ENCODE measurements at regions not wholly inside any gene's neighbourhood (a gene's known extent, or its start where the extent isn't known, plus 50 kb on each side); places are given as distances from the start of the nearest gene placed in this dataset.

- TF ChIP-seq HDAC2 (IDR thresholded peaks at IDR 0.05), result no peak
Observed at GRCh38 chr6:74611220-74611619, 594.6 kb downstream of the COL12A1 start (continued).

GRCh38 chr6:74610352-74610751, 595.5 kb downstream of the COL12A1 start:
- Histone ChIP-seq H3K9me3 (replicated peaks; ENCODE audit: control insufficient read depth, insufficient read depth, low read depth, low read length) (no peaks in the 10 kb centered on the region), H2AFZ (ENCODE audit: low read depth, low read length) (no peak overlapping the region), H3K4me1 (replicated peaks in 1 of 2; ENCODE audit: control insufficient read depth in 2 of 2, insufficient read depth in 2 of 2, low read length in 2 of 2) (no peaks in the 10 kb centered on the region), H3K27me3 (ENCODE audit: control insufficient read depth in 2 of 2, insufficient read depth in 2 of 2, low read length in 2 of 2) (no peaks in the 10 kb centered on the region), H3K27ac (ENCODE audit: extremely low read depth, low read depth, low read length) (no peak overlapping the region), H3K9me1 (ENCODE audit: control insufficient read depth, insufficient read depth, low read length) (no peaks in the 10 kb centered on the region), H3K4me3 (no peak overlapping the region), H3K36me3 (ENCODE audit: control insufficient read depth, insufficient read depth, low read length) (no peaks in the 10 kb centered on the region), H3K4me2 (ENCODE audit: insufficient read depth, low read length) (no peak overlapping the region), H4K20me1 (replicated peaks; ENCODE audit: control insufficient read depth, insufficient read depth, low read length) (no peaks in the 10 kb centered on the region), H3K79me2 (ENCODE audit: control insufficient read depth, insufficient read depth, low read length) (no peaks in the 10 kb centered on the region), H3K9ac (ENCODE audit: insufficient read depth in 1 of 2, low read depth in 2 of 2, low read length in 2 of 2) (no peak overlapping the region)
- DNase-seq (ENCODE audit: extremely low read depth in 1 of 4, low spot score in 3 of 4), result no peak
- ChIA-PET CTCF (ENCODE audit: low intra/inter-chr PET ratio) (no interaction called here), POLR2A (no interaction called here)
- in situ Hi-C loops (cut with MboI) (no loop called here), intact Hi-C loops (cut with micrococcal nuclease) (no loop called here)
- FAIRE-seq, result no peak
- no peak for ATAC-seq
- TF ChIP-seq TCF7 (IDR thresholded peaks at IDR 0.05; ENCODE audit: borderline replicate concordance), result no peak
- no peak for TF ChIP-seq MTF1 (CRISPR knock-in tag; IDR thresholded peaks at IDR 0.05; ENCODE audit: borderline replicate concordance)
- BruUV-seq (replicated peaks), result no TSS peak
- WGBS (ENCODE audit: insufficient coverage, low coverage, missing lambda C conversion rate), result 0% methylated on average over 1 of the region's 1 CpG

GRCh38 chr6:74609871-74610270, 596.0 kb downstream of the COL12A1 start:
- H3K4me1 ChIP-seq (replicated peaks in 1 of 2; ENCODE audit: control insufficient read depth in 2 of 2, insufficient read depth in 2 of 2, low read length in 2 of 2), result no peaks in the 10 kb centered on the region
- DNase-seq (ENCODE audit: extremely low read depth in 1 of 4, low spot score in 3 of 4) (no peak), ATAC-seq (no peak), FAIRE-seq (no peak)
- CTCF ChIA-PET (ENCODE audit: low intra/inter-chr PET ratio), result no interaction called here
- H3K36me3 ChIP-seq (ENCODE audit: control insufficient read depth, insufficient read depth, low read length), result no peaks in the 10 kb centered on the region
- POLR2A ChIA-PET, result no interaction called here
- in situ Hi-C loops (cut with MboI) (no loop called here), intact Hi-C loops (cut with micrococcal nuclease) (no loop called here)
- no peak overlapping the region for H3K4me3 ChIP-seq
- WGBS (ENCODE audit: insufficient coverage, low coverage, missing lambda C conversion rate), result 0% methylated on average over 1 of the region's 1 CpG
- no peak overlapping the region for H3K27ac ChIP-seq (ENCODE audit: extremely low read depth, low read depth, low read length)
- no peaks in the 10 kb centered on the region for H3K9me3 ChIP-seq (replicated peaks; ENCODE audit: control insufficient read depth, insufficient read depth, low read depth, low read length)
- no peaks in the 10 kb centered on the region for H3K9me1 ChIP-seq (ENCODE audit: control insufficient read depth, insufficient read depth, low read length)
- no peaks in the 10 kb centered on the region for H3K79me2 ChIP-seq (ENCODE audit: control insufficient read depth, insufficient read depth, low read length)
- no TSS peak for BruUV-seq (replicated peaks)
- H3K4me2 ChIP-seq (ENCODE audit: insufficient read depth, low read length), result no peak overlapping the region
- no peak overlapping the region for H2AFZ ChIP-seq (ENCODE audit: low read depth, low read length)
- H4K20me1 ChIP-seq (replicated peaks; ENCODE audit: control insufficient read depth, insufficient read depth, low read length), result no peaks in the 10 kb centered on the region
- no peaks in the 10 kb centered on the region for H3K27me3 ChIP-seq (ENCODE audit: control insufficient read depth in 2 of 2, insufficient read depth in 2 of 2, low read length in 2 of 2)
- no peak overlapping the region for H3K9ac ChIP-seq (ENCODE audit: insufficient read depth in 1 of 2, low read depth in 2 of 2, low read length in 2 of 2)
- TF ChIP-seq HOMEZ (CRISPR knock-in tag; IDR thresholded peaks at IDR 0.05) (no peak), ZNF778 (CRISPR knock-in tag; IDR thresholded peaks at IDR 0.05) (no peak), CEBPZ (IDR thresholded peaks at IDR 0.05; ENCODE audit: borderline replicate concordance, low read depth, low read length) (no peak), PCBP1 (IDR thresholded peaks at IDR 0.05; ENCODE audit: low read depth, low read length, poor library complexity, severe bottlenecking) (no peak), TAF15 (IDR thresholded peaks at IDR 0.05; ENCODE audit: low read depth, low read length) (no peak), ZNF184 (CRISPR knock-in tag; IDR thresholded peaks at IDR 0.05) (no peak), TOE1 (IDR thresholded peaks at IDR 0.05; ENCODE audit: borderline replicate concordance) (no peak), TOE1 (CRISPR knock-in tag; IDR thresholded peaks at IDR 0.05; ENCODE audit: borderline replicate concordance, low read depth) (no peak)

All from K562 (cell line).